ENCODE measurements at regions not wholly inside any gene's neighbourhood (a gene's known extent, or its start where the extent isn't known, plus 50 kb on each side); places are given as distances from the start of the nearest gene placed in this dataset.

DNA sequence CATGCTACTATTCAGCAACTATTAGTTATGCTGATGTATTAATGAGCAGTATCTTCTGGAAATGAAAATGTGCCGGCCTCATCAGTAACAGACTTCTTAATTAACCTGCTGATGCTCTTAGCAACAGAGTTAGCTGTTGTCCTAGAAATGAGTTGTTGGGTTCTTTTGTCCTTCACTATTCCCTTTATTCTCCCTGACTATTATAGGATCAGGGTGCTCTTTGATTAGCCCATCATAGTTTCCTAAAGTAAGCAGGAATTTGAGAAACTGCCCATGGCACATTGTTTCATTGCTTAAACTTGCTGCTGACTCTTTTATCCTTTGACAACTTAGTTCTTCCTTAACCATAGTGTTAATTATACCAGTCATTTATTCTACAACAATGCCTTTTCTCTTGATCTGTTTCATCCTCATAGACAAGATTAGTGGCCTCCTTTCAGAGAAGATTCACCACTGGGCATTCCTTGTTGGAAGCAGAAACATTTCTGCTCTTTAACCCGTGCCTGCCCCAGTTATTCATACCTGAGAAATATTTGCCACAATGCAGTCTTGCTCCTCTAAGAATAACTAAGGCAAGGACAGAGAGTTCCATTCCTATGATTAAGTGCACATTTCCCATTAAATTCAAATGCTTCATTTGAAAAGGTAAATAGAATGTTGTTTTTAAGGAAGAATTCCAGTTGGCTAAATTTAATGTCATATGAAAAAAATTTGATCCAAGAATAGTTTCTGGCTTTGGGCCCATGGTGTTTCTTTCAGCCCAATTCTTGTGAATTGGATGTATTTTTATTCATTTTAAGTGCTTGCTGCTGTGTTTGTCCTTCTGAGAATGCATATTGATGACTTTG lies 573.3 kb upstream of the TBL1XR1 start (continued):
- TF ChIP-seq, protein P1, sequence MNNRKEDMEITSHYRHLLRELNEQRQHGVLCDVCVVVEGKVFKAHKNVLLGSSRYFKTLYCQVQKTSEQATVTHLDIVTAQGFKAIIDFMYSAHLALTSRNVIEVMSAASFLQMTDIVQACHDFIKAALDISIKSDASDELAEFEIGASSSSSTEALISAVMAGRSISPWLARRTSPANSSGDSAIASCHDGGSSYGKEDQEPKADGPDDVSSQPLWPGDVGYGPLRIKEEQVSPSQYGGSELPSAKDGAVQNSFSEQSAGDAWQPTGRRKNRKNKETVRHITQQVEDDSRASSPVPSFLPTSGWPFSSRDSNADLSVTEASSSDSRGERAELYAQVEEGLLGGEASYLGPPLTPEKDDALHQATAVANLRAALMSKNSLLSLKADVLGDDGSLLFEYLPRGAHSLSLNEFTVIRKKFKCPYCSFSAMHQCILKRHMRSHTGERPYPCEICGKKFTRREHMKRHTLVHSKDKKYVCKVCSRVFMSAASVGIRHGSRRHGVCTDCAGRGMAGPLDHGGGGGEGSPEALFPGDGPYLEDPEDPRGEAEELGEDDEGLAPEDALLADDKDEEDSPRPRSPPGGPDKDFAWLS (CRISPR knock-in tag; IDR thresholded peaks at IDR 0.05; ENCODE audit: borderline replicate concordance), result no peak
- TF ChIP-seq MBD4 (IDR thresholded peaks at IDR 0.05; ENCODE audit: borderline replicate concordance, low read length) (no peak), MTA1 (CRISPR knock-in tag; IDR thresholded peaks at IDR 0.05; ENCODE audit: borderline replicate concordance) (no peak), RFX1 (IDR thresholded peaks at IDR 0.05) (no peak), ZFP90 (CRISPR knock-in tag; IDR thresholded peaks at IDR 0.05; ENCODE audit: borderline replicate concordance) (no peak)

DNA sequence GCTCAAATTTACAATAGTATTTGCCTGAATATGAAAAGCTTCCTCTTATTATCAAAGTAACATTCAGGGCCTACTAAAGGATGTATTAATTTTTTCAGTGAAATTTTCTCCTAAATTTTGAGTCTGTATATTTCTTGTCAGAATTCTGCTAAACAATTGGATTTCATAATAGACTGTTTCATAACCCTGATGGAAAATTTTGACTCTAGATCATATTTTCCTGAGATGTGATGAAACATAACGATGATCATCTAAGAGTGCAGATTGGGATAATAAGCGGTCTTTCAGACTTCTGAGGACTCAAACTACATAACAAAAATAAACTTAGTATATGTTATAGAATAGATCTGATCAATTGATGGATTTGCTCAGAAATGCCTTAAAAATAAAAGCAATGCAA lies 574.5 kb upstream of the TBL1XR1 start:
- Histone ChIP-seq H3K36me3 (replicated peaks in 1 of 2; ENCODE audit: control insufficient read depth in 1 of 2, insufficient read depth in 2 of 2, low read length in 2 of 2) (no peaks in the 10 kb centered on the region), H3K79me2 (ENCODE audit: insufficient read depth, low read length) (no peaks in the 10 kb centered on the region), H3K27ac (ENCODE audit: extremely low read length, insufficient read depth, low read length) (no peak overlapping the region), H3K4me3 (replicated peaks in 1 of 3; ENCODE audit: insufficient read depth in 1 of 3, low read depth in 2 of 3, low read length in 3 of 3) (no peak overlapping the region), H4K20me1 (ENCODE audit: insufficient read depth, low read length) (no peaks in the 10 kb centered on the region), H3K9ac (ENCODE audit: insufficient read depth, low read depth, low read length) (no peak overlapping the region), H3K4me1 (ENCODE audit: insufficient read depth, low read length) (no peaks in the 10 kb centered on the region), H3K4me2 (ENCODE audit: low read depth, low read length) (no peak overlapping the region), H3K27me3 (ENCODE audit: control insufficient read depth in 1 of 2, insufficient read depth in 2 of 2, low read length in 2 of 2) (0 out of 5 replicates have a peak, but pooled peaks cover 0 to 2% of the 10 kb centered on the region in 2 experiments), H2AFZ (ENCODE audit: low read length) (no peak overlapping the region), H3K9me3 (ENCODE audit: low read length) (no peaks in the 10 kb centered on the region)
- in situ Hi-C loops (cut with HindIII; ENCODE audit: extremely low pct_ligation_motif_present, low pct_unique_long_range_greater_than_20kb), result loop anchor here (10.0 kb wide), 1 partner anchor 407 kb away; no protein-coding TSS in a partner anchor
- DNase-seq (ENCODE audit: low spot score), result no peak
- intact Hi-C loops (cut with micrococcal nuclease; ENCODE audit: unreplicated experiment), result no loop called here
- 50% methylated on average over 2 of the region's 2 CpGs for WGBS (ENCODE audit: low lambda C conversion rate)
- TF ChIP-seq, protein P2, sequence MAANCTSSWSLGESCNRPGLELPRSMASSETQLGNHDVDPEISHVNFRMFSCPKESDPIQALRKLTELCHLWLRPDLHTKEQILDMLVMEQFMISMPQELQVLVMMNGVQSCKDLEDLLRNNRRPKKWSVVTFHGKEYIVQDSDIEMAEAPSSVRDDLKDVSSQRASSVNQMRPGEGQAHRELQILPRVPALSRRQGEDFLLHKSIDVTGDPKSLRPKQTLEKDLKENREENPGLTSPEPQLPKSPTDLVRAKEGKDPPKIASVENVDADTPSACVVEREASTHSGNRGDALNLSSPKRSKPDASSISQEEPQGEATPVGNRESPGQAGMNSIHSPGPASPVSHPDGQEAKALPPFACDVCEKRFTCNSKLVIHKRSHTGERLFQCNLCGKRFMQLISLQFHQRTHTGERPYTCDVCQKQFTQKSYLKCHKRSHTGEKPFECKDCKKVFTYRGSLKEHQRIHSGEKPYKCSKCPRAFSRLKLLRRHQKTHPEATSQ (CRISPR knock-in tag; IDR thresholded peaks at IDR 0.05; ENCODE audit: borderline replicate concordance), result no peak
- TF ChIP-seq HNF4A (CRISPR knock-in tag; IDR thresholded peaks at IDR 0.05) (no peak), AHR (CRISPR knock-in tag; IDR thresholded peaks at IDR 0.05) (no peak), ZNF431 (CRISPR knock-in tag; IDR thresholded peaks at IDR 0.05; ENCODE audit: borderline replicate concordance, low read depth) (no peak), ZNF335 (CRISPR knock-in tag; IDR thresholded peaks at IDR 0.05) (no peak)
- TF ChIP-seq, protein P3, sequence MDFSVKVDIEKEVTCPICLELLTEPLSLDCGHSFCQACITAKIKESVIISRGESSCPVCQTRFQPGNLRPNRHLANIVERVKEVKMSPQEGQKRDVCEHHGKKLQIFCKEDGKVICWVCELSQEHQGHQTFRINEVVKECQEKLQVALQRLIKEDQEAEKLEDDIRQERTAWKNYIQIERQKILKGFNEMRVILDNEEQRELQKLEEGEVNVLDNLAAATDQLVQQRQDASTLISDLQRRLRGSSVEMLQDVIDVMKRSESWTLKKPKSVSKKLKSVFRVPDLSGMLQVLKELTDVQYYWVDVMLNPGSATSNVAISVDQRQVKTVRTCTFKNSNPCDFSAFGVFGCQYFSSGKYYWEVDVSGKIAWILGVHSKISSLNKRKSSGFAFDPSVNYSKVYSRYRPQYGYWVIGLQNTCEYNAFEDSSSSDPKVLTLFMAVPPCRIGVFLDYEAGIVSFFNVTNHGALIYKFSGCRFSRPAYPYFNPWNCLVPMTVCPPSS (IDR thresholded peaks at IDR 0.05), result no peak
- no peak for ATAC-seq
- no TSS peak for BruUV-seq (replicated peaks)
- no peak for FAIRE-seq
- CTCF ChIA-PET (ENCODE audit: low intra/inter-chr PET ratio, low total read pairs), result no interaction called here
- POLR2A ChIA-PET, result no interaction called here
